ENCODE measurements at regions not wholly inside any gene's neighbourhood (a gene's known extent, or its start where the extent isn't known, plus 50 kb on each side); places are given as distances from the start of the nearest gene placed in this dataset.

DNA sequence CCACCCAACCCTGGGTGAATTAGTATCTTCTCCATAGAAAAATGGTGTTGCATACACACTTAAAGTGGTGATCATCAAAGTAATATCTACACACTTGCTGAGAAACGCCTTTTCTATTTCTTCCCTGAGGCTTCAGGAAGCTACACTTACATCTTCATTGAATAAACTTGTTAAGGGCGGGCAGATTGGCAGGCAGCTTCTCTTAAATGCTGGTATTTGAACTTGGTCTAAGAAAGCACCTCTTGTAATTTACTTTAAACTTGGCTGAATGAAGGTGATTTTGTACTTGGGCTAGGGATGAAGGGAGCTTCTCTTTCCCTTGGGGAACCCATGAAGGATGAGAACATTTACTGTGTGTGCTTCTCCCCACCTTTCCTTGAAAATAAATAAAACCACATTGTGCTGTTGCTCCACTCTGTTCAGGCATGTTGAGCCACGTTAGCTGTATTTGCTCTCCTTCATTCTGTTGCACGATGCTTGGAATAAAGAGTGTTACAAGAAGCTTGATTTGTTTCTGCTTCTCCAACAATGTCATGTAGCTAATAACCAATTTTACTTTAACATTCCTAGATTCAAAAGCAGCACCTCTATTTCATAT, 430.1 kb downstream of the ANKRD50 start:
- Histone ChIP-seq H3K4me3 (ENCODE audit: low read depth, low read length) (no peak overlapping the region), H3K4me1 (ENCODE audit: insufficient read depth) (no peaks in the 10 kb centered on the region), H3K36me3 (ENCODE audit: insufficient read depth) (no peaks in the 10 kb centered on the region), H3K27ac (ENCODE audit: low read depth) (no peak overlapping the region)
- no peak for DNase-seq (ENCODE audit: extremely low spot score)
- 63% methylated on average over 4 of the region's 4 CpGs for WGBS

DNA sequence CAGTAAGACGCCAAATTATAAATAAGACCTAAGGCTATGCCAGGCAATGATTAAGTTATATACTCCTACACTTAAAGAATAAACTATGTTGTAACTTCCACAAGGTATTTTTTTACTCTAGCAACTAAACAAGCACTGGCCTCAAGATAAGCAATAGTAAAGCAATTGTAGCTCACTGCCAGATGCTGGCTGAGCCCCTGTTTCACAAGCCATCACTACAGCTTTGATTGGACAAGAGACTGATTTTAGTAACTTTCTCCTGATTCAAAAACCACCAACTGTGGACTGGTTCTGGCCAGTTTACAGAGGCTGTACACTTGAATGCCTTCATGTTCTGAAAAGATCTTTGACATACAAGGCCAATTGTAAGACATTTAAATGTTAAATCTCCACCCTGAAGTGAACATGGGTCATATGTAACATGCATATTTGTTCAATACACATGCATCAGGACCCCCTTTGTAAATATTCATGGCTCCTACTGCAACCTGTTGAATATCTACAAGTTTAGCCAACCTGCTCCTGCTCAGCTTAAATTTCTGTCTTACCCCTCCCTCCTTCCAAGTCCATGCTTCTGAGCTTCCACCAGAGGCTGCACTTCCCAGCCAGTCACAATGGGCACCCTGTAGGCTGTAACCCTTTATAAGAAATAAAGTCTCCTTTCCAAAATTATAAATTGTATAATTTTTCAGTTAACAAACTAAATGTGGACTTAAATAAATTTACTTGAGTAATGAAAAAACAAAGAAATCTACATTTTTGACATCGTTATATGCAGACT, 423.6 kb downstream of the ANKRD50 start:
- no peak overlapping the region for H3K27ac ChIP-seq (ENCODE audit: low read depth)
- H3K4me3 ChIP-seq (ENCODE audit: low read depth, low read length), result no peak overlapping the region
- DNase-seq (ENCODE audit: extremely low spot score), result no peak
- no peaks in the 10 kb centered on the region for H3K36me3 ChIP-seq (ENCODE audit: insufficient read depth)
- WGBS, result 98% methylated on average over 2 of the region's 2 CpGs
- no peaks in the 10 kb centered on the region for H3K4me1 ChIP-seq (ENCODE audit: insufficient read depth)

DNA sequence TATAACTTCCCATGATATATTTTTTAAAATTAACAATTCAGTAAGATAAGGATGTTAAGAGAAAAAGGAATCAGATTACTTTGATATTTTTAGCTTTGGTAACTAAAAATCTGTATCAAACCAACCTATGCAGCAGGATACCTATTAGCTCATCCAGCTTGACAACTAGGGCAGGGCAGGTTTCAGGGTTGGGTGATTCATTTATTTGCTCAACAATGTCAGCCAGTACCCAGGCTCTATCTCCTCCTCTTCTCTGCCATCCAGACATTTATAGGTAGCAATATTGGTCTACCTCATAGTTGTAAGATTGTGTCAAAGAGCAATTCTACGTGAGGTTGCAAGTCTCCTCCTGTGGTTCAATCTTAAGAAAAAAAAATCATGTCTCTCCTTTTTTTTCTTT, 421.9 kb downstream of the ANKRD50 start:
- H3K27ac ChIP-seq (ENCODE audit: low read depth), result no peak overlapping the region
- no peaks in the 10 kb centered on the region for H3K36me3 ChIP-seq (ENCODE audit: insufficient read depth)
- 82% methylated on average over 1 of the region's 1 CpG for WGBS
- H3K4me1 ChIP-seq (ENCODE audit: insufficient read depth), result no peaks in the 10 kb centered on the region
- no peak overlapping the region for H3K4me3 ChIP-seq (ENCODE audit: low read depth, low read length)
- DNase-seq (ENCODE audit: extremely low spot score), result no peak

DNA sequence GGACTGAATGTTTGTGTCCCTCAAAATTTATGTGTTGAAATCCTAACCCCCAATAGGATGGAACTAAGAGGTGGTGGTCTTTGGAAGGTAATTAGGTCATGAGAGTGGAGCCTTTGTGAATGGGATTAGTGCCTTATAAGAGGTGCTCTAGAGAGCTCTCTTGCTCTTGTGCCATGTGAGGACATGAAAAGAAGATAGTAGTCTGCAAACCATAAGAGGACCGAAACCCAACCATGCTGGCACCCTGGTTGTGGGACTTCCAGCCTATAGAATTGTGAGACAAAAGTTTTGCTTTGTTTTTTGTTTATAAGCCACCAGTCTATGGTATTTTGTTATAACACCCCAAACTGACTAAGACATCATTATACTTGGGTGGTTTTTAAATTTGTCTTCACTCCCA, 417.1 kb downstream of the ANKRD50 start:
- DNase-seq (ENCODE audit: extremely low spot score), result no peak
- Histone ChIP-seq H3K4me1 (ENCODE audit: insufficient read depth) (no peaks in the 10 kb centered on the region), H3K36me3 (ENCODE audit: insufficient read depth) (no peaks in the 10 kb centered on the region), H3K4me3 (ENCODE audit: low read depth, low read length) (no peak overlapping the region), H3K27ac (ENCODE audit: low read depth) (no peak overlapping the region)
- WGBS, result 93% methylated on average over 1 of the region's 1 CpG

DNA sequence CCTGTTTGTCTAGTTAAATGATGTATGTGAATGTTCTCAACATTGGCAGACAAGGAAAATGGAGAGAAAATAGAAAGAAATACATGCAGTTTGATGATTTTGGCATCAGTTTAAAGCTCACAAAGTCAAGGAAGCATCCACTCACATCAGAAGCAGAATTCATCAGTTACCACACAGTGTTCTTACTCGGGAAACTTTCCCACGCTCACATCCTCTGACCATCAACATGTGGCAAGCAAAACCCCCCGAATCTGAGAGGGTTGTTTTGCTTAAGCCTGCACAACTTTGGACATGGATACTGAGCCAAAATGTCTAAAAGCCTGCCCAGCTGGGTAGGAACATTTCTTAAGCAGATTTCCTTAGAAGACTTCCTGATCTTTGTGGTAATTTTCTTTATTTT, 407.6 kb downstream of the ANKRD50 start:
- DNase-seq (ENCODE audit: extremely low spot score), result no peak
- H3K4me3 ChIP-seq (ENCODE audit: low read depth, low read length), result no peak overlapping the region
- no peak overlapping the region for H3K27ac ChIP-seq (ENCODE audit: low read depth)
- H3K4me1 ChIP-seq (ENCODE audit: insufficient read depth), result no peaks in the 10 kb centered on the region
- 63% methylated on average over 3 of the region's 3 CpGs for WGBS
- H3K36me3 ChIP-seq (ENCODE audit: insufficient read depth), result no peaks in the 10 kb centered on the region

DNA sequence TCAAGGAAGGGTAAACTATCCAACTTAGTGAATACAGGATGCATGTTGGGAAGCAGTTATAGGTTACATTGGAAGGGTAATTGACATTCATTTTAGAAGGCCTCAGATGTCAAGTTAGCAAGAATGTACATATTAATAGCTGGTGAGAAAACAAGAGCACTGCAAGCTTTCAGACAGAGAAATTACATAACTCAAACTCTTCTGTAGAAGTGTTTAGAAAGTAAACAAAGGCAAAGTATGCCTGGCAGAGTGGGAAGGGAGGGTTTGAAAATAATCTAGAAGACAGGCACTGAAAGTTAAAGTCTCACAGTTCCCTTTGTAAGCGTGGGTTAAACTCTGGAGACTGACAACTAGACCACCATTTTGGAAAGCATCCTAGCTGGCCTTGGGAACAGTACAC, 406.2 kb downstream of the ANKRD50 start:
- DNase-seq (ENCODE audit: extremely low spot score), result no peak
- H3K27ac ChIP-seq (ENCODE audit: low read depth), result no peak overlapping the region
- no peak overlapping the region for H3K4me3 ChIP-seq (ENCODE audit: low read depth, low read length)
- H3K36me3 ChIP-seq (ENCODE audit: insufficient read depth), result no peaks in the 10 kb centered on the region
- 93% methylated on average over 1 of the region's 1 CpG for WGBS
- H3K4me1 ChIP-seq (ENCODE audit: insufficient read depth), result no peaks in the 10 kb centered on the region

DNA sequence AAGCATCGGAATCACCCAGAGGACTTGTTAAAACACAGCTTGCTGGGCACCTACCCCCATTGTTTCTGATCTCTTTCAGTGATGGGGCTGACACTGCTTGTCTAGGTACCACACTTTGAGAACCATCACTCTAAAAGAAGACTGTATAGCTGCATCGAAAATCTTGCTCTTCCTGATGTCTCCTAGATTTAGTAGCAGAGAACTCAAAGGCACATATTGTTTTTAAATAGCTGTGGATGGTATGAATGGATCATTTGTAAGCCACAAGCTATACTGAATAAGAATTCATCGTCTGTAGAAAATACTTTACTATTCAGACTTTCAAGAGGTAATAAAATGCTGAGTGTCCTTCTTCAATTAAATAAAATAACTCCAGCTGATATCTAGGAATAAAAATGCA, 405.4 kb downstream of the ANKRD50 start:
- Histone ChIP-seq H3K4me1 (ENCODE audit: insufficient read depth) (no peaks in the 10 kb centered on the region), H3K4me3 (ENCODE audit: low read depth, low read length) (no peak overlapping the region), H3K36me3 (ENCODE audit: insufficient read depth) (no peaks in the 10 kb centered on the region), H3K27ac (ENCODE audit: low read depth) (no peak overlapping the region)
- WGBS, result 93% methylated on average over 3 of the region's 3 CpGs
- DNase-seq (ENCODE audit: extremely low spot score), result no peak

DNA sequence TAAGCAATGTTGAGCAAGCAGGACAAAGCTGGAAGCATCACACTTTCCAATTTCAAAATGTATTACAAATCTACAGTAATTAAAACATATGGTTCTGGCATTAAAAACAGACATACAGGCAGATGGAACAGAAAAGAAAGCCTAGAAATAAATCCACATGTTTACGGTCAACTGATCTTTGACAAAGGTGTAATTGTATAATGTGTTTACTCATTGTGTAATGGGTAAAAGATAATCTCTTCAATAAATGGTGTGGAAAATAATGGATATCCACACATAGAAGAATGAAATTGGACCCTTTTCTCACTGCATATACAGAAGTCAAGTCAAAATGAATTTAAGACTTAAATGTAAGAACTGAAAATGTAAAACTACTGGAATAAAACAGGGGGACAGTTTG, 394.2 kb downstream of the ANKRD50 start:
- Histone ChIP-seq H3K4me1 (ENCODE audit: insufficient read depth) (no peaks in the 10 kb centered on the region), H3K36me3 (ENCODE audit: insufficient read depth) (no peaks in the 10 kb centered on the region), H3K4me3 (ENCODE audit: low read depth, low read length) (no peak overlapping the region), H3K27ac (ENCODE audit: low read depth) (no peak overlapping the region)
- DNase-seq (ENCODE audit: extremely low spot score), result no peak
- WGBS, result 89% methylated on average over 1 of the region's 1 CpG

DNA sequence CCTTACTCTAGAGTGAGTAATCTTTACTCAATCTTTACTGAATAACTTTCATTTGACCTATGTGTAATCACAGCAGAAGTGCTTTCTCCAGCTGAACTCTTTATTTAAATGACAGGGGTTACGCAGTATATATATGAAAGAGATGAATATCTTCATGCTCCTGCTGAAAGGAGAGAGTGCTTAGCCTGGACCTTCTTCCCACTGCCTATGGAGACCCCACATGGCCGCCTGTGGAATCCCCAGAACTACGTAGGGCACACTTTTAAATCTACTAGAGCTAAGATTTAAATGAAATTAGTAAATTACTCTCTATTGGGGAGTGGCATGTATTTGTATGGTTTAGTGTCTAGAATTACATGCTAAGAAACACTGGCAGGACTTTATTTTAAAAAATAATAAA, 391.2 kb downstream of the ANKRD50 start:
- DNase-seq (ENCODE audit: extremely low spot score), result no peak
- Histone ChIP-seq H3K27ac (ENCODE audit: low read depth) (no peak overlapping the region), H3K36me3 (ENCODE audit: insufficient read depth) (no peaks in the 10 kb centered on the region), H3K4me1 (ENCODE audit: insufficient read depth) (no peaks in the 10 kb centered on the region), H3K4me3 (ENCODE audit: low read depth, low read length) (no peak overlapping the region)
- WGBS, result 76% methylated on average over 3 of the region's 3 CpGs

DNA sequence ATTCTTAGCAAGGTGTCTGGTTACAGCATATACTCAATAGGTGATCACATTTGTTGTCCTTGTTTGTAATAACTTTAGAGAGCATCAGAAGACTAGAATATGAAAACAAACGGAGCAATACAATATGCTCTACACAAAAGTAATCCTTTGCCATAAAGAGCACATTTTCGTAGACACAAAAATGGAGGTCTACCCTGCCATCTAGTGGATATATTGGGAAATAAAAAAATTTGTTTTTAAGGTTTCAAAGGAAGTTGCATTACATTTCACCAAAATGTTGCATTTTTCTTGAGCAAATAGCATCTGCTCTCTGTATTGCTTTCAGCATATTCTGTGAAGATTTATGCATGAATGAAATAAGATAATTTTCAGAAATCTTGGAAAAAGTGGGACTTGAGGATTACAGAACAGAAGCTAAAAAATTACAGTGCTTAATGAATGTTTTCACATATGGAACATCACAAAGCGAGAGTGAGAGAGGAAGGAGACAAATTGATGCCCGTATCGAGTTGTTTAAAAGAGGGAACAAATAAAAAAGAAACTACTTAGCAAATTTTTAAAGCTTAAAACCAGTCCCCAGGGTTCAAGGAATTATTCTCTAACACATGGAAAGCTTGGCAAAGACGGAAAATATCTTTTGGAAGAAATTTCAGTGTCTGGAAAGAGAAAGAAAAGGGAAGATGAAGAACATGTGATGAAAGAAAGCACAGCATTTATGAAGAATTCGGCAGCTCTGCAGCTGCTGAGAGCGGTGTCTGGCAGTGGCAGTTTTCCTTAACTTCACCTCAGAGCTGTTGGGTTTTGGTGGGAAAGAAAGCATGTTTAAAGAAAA, 390.1 kb downstream of the ANKRD50 start:
- H3K36me3 ChIP-seq (ENCODE audit: insufficient read depth), result no peaks in the 10 kb centered on the region
- WGBS, result 37% methylated on average over 8 of the region's 8 CpGs
- H3K4me3 ChIP-seq (ENCODE audit: low read depth, low read length), result no peak overlapping the region
- DNase-seq (ENCODE audit: extremely low spot score), result no peak
- no peak overlapping the region for H3K27ac ChIP-seq (ENCODE audit: low read depth)
- H3K4me1 ChIP-seq (ENCODE audit: insufficient read depth), result no peaks in the 10 kb centered on the region

DNA sequence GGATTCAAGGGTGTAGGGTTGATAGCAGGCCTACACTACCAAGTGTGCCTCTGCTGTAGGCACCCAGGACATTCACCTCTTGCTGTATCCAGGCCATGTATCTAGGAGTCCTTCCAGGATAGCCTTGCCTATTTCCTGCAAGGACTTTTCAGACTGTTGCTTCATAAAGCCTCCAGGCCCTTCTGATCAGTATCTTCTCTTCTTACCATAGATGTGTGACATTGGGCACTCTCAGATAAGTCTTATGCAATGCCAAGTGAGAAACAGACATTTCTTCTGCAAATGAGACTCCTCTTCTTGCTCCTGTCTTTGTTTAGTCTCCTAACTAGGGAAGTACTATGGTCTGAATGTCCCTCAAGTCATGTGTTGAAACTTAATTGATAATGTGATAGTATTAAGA, 386.8 kb downstream of the ANKRD50 start:
- H3K4me1 ChIP-seq (ENCODE audit: insufficient read depth), result no peaks in the 10 kb centered on the region
- no peaks in the 10 kb centered on the region for H3K36me3 ChIP-seq (ENCODE audit: insufficient read depth)
- no peak for DNase-seq (ENCODE audit: extremely low spot score)
- no peak overlapping the region for H3K4me3 ChIP-seq (ENCODE audit: low read depth, low read length)
- H3K27ac ChIP-seq (ENCODE audit: low read depth), result no peak overlapping the region

DNA sequence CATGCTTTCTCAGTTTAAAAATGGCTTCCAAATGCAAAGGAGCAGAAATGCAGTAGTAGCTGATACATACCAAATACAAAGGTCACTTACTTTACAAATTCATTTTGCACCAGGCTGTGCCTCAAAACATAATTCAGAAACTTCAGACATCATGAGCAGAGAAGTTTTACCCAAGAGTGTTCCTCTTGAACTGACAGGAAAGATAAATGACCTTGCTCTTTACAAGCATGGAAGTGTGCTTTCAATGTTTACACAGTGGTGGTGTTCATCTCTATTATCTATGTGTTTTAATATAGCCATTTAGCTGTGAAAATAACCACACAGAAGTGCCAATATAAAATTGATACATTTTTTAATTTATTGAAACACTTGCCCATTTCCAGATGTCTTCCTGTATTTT, 383.4 kb downstream of the ANKRD50 start:
- H3K4me1 ChIP-seq (ENCODE audit: insufficient read depth), result no peaks in the 10 kb centered on the region
- H3K27ac ChIP-seq (ENCODE audit: low read depth), result no peak overlapping the region
- no peak for DNase-seq (ENCODE audit: extremely low spot score)
- no peak overlapping the region for H3K4me3 ChIP-seq (ENCODE audit: low read depth, low read length)
- no peaks in the 10 kb centered on the region for H3K36me3 ChIP-seq (ENCODE audit: insufficient read depth)

DNA sequence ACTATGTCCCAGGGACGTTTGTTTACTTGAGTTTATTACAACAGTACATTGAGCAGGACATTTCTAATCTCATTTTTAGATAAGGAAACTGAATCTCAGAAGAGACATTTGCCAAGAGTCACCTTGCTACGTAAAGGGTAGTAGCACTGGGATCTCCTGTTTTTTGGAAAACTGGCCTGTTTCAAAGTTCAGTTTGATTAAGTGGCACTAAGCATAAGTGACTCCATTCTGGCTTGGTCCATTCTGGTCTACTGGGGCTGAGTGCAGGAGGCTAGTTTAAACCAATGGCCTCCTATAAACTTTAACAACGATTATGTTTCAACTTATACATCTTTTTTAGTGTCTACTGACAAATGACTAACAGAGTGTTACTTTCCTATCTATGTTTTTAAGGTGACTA, 382.5 kb downstream of the ANKRD50 start:
- H3K4me1 ChIP-seq (ENCODE audit: insufficient read depth), result no peaks in the 10 kb centered on the region
- no peak for DNase-seq (ENCODE audit: extremely low spot score)
- no peaks in the 10 kb centered on the region for H3K36me3 ChIP-seq (ENCODE audit: insufficient read depth)
- WGBS, result 43% methylated on average over 3 of the region's 3 CpGs
- no peak overlapping the region for H3K27ac ChIP-seq (ENCODE audit: low read depth)
- no peak overlapping the region for H3K4me3 ChIP-seq (ENCODE audit: low read depth, low read length)

DNA sequence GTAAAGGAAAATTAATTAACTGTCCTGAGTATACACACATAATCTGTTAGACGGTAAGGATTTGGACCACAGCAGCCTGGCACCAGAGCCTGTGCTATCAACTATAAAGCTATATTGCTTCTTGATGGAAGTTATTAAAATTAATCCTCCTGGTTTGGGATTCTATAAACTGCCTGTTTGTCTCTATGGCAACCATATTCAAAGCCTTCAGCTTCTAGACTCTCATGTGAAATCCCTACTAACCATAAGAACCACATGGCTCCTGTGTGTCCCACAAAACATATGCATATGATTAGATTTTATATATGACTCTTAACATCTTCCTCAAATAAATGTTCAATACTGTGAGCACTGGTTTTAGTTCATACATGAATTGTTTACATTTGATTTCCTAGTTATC, 380.8 kb downstream of the ANKRD50 start:
- Histone ChIP-seq H3K4me1 (ENCODE audit: insufficient read depth) (no peaks in the 10 kb centered on the region), H3K36me3 (ENCODE audit: insufficient read depth) (no peaks in the 10 kb centered on the region), H3K4me3 (ENCODE audit: low read depth, low read length) (no peak overlapping the region), H3K27ac (ENCODE audit: low read depth) (no peak overlapping the region)
- no peak for DNase-seq (ENCODE audit: extremely low spot score)
- WGBS, result 80% methylated on average over 1 of the region's 1 CpG
